A204.1 (cell line): ENCODE measurements at regions not wholly inside any gene's neighbourhood (a gene's known extent, or its start where the extent isn't known, plus 50 kb on each side); places are given as distances from the start of the nearest gene placed in this dataset.
"Not testable (repeated sequence)": the region's sequence is repeated elsewhere in the genome, so short reads cannot be mapped to it uniquely, and the experiment has no call there.

Experiments used
- FAIRE-seq: peaks from 2 replicates; lab custom pipeline; 2012; peaks lifted over from hg19 to GRCh38; lab: Jason Lieb, UNC

DNA sequence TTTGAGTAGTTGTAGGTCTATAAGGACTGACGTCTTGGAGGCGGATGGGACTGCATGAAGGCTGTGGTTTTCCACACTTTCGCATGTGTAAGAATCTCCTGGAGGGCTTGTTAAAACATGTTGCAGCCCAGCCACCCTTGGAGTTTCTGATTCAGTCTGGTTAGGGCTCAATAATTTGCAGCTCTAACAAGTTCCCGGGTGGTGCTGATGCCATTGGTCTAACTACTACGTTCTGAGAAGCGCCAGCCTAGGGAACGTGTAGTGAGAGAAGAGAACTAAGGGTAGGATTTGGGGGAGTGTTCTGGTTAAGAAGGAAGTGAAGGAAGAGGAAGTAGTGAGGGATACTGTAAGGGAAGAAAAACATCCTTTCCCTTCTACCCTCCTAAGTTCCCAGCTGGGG is 138.9 kb downstream of the LARP7 start:
- FAIRE-seq = no peak

DNA sequence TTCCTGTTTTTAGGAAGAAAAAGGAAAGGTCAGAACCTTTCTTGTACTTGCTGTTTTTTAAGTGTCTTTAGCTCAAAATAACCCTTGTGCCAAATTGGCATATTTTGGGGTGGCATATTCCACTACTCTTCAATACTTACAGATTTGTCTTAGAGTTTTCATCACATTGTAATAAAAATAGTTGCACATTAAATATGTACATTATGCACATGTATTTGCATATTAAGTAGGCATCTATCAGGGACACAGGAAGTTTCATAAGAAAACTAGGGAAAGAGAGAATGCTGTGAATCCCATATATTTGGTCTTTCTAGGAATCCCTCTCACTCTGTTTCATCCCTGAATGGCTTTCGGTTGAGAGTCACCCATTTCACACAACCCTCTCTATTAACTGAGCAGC is 139.6 kb downstream of the LARP7 start:
- FAIRE-seq = no peak

- FAIRE-seq = no peak
Measured at GRCh38 chr4:112778520-112778919, 141.6 kb downstream of the LARP7 start.

DNA sequence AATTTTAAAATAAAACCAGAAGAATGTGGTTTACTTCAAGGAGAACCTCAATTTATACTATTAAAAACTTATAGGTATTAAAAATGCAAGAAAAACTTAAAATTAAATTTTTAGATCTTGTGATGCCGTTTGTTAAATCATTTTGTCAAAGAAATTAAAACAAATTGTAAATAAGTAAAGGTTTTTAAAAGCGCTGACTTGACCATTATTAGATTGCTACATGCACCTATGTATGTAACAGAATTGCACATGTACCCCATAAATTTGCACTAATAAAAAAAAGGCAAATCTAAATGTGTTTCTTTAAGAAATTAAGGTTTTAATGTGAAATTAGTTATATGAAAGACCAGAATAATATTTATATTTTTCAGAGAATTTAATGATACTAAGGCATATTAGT is 156.1 kb downstream of the LARP7 start:
- FAIRE-seq = no peak

GRCh38 chr4:112800001-112800400 is 163.1 kb downstream of the LARP7 start:
- FAIRE-seq = no peak

GRCh38 chr4:112801341-112801740 is 164.4 kb downstream of the LARP7 start:
- no peak for FAIRE-seq

GRCh38 chr4:112802780-112803179 is 165.8 kb downstream of the LARP7 start:
- FAIRE-seq = no peak

- no peak for FAIRE-seq
Measured at GRCh38 chr4:112807083-112807482, 170.1 kb downstream of the LARP7 start.

- FAIRE-seq = no peak
Measured at GRCh38 chr4:112808001-112808400, 171.1 kb downstream of the LARP7 start.

DNA sequence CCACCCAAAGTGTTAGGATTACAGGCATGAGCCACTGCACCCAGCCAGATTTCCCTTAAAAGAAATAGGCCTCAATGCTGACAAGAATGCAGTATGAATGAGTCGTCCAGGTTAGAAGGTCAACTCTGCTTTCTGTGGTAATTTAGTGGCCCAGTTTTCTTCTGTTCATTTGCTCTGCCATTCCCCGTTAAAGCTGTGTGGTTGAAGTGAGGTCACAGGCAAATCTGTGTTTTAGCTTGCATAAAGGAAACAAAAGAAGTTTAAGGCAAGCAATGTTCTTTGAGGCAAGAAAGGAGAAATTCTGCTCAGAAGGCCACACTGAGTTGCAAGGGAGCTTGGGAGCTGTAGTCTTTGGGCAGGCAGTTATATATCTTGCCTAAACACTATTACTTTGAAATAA is 176.8 kb downstream of the LARP7 start:
- no peak for FAIRE-seq

- FAIRE-seq = no peak
Measured at GRCh38 chr4:112817933-112818593, 181.1 kb downstream of the LARP7 start.

GRCh38 chr4:112818594-112818965 is 181.6 kb downstream of the LARP7 start:
- no peak for FAIRE-seq

- FAIRE-seq = no peak
Measured at GRCh38 chr4:112819729-112820128, 182.8 kb downstream of the LARP7 start.

DNA sequence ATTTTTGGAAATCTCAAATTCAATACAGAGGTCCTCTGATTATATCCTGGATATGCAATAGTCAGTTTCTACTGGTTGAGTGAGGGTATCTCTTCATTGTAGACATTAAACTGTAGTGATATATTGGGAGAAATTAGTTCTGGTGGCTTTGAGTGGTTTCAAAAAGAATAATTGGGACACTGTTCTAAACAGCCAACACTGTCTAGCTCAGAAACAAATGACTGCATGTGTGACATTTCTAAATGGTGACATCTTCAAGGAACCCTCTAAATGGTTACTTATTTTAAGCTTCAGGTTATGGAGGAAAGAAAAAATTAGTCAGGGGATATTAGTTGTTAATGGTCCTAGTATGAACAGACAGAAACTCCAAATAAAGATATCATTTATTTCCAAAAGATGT is 186.2 kb downstream of the LARP7 start:
- FAIRE-seq = no peak

DNA sequence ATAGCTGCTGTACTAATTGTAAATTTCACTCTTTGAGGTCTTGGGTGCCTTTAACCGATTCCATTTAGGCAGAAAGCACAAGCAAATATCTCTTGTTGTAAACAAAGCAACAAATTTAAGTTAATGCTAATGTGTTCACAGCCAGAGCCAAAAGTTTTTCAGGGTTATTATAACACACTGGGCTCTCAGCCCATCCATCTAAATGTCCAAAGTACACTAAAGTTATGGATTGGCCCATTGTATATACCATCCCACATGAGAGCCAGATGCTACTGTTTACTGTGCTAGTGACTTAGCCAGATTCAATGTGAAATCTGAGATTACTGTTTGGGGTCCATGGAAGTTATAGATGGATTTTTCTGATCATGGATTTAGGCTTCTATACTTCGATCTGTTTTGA is 186.7 kb downstream of the LARP7 start:
- no peak for FAIRE-seq

GRCh38 chr4:112830753-112831386 is 193.9 kb downstream of the LARP7 start:
- FAIRE-seq = no peak

DNA sequence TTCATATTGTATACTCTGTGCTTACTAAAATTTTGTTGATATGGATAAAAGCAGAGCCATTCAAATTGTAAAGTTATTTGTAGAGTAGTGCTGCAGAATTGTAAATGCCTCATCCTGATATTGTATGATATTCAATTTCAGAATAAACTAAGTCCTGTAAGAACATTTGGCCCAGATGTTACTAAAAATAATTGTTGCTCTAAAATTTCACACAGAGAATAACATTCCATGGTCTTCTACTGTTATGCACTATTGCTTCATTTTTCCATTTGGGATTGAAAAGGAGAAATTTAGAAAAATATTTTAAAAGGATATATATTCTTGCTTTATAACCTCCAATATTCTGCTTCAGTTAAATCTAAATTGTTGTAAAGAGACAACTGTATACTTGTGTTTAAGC is 195.6 kb downstream of the LARP7 start:
- FAIRE-seq = no peak

DNA sequence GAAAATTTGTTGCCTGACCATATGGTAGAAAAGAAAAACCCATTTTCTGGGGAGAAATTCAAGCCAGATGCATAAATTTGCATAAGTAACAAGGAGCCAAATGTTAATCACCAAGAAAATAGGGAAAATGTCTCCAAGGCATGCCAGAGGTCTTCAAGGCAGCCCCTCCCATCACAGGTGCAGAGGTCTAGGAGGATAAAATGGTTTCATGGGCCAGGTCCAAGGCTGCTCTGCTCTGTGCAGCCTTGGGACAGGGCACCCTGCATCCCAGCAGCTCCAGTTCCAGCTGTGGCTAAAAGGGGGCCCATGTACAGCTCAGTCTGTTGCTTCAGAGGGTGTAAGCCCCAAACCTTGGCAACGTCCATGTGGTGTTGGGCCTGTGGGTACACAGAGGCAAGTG is 200.0 kb downstream of the LARP7 start:
- no peak for FAIRE-seq

DNA sequence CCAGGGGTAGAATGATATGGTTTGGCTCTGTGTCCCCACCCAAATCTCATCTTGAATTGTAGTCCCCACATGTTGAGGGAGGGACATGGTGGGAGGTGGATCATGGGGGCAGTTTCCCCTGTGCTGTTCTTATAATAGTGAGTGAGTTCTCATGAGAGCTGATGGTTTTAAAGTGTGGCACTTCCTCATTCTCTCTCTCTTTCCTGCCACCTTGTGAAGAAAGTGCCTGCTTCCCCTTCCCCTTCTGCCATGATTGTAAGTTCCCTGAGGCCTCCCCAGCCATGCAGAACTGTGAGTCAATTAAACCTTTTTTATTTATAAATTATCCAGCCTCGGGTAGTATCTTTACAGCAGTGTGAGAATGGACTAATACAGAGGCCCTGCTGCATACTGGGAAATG is 201.1 kb downstream of the LARP7 start:
- not testable (repeated sequence) for FAIRE-seq

DNA sequence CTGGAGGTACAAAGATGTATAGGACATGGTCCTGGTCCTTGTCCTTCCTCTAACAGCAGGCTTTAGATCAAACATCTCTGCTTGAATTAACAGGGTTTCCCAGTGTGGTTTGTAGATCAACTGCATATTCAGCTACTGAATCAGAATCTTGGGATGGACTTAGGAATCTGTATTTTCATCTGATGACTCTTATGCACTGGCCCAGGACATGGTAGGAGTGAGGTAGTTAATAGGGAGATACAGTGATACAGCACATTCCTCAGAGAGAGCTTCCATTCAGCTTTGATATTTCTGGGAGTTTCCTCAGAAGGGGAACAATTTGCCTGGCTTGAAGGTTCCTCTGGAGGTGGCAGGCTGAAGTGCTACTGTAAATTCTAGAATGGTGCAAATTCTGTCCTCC is 203.1 kb downstream of the LARP7 start:
- FAIRE-seq = no peak

- FAIRE-seq = no peak
Measured at GRCh38 chr4:112840619-112841018, 203.7 kb downstream of the LARP7 start.

DNA sequence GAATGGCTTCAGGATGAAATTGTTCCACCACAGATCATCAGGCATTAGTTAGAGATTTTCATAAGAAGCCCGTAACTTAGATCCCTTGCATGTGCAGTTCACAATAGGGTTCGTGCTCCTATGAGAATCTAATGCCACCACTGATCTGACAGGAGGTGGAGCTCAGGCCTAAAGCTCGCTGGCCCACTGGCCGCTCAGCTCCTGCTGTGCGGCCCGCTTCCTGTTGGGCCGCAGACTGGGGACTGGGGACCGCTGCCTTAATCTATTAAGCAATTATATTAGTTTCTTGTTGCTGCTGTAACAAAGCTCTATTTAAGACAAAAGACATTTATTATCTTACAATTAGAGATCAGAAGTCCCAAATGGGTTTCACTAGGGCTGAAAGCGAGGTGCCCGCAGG is 205.6 kb downstream of the LARP7 start:
- no peak for FAIRE-seq

DNA sequence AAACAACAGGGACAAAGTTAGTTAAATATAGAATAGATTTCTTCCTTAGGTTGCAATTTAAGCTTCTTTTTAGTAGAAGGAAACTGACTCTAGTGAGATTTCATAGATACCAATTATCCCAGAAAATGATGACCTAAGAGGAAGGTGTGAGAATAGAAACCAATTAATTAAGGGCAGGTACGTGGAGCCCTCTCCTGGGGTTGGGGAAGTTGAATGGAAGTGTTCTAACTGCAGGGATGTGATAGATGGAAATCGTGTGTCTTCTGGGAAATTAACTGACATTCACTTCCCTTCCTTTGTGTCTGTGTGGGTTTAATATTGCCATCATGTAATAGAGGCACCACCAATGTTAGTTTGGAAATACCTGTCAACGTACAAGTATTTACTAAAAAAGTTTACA is 204.1 kb upstream of the ANK2 start:
- FAIRE-seq = no peak

DNA sequence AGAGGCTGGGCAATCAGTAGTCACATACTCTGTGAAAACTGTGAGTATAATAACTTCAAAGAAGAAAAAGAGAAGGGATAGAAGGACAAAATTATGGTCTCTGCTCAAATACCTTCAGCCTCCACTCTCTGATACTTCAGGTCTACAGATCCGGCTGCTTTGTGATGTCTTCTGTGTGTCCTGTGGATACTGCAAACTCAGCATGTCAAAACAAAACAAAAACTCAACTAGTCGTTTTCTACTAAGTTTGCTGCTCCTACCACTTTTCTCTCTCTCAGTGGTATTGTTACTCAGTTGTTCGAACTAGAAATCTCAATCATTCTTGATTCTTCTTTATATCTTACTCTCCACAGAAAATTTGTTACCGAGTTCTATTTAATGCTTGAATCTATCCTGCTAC is 202.4 kb upstream of the ANK2 start:
- FAIRE-seq = no peak

- FAIRE-seq = no peak
Measured at GRCh38 chr4:112847781-112848180, 201.7 kb upstream of the ANK2 start.
